Uterus (tissue), 3 donors: ENCODE measurements at regions not wholly inside any gene's neighbourhood (a gene's known extent, or its start where the extent isn't known, plus 50 kb on each side); places are given as distances from the start of the nearest gene placed in this dataset.
A peak's percentile ranks its signal among the peaks of the same experiment; 100 is the strongest.
"Not testable (repeated sequence)": the region's sequence is repeated elsewhere in the genome, so short reads cannot be mapped to it uniquely, and the experiment has no call there.

Source experiments
- DNase-seq, 2 donors: peaks; one replicate each; pipeline ENCODE4 v3.0.0-alpha.2; 2019 to 2020
- H3K27ac ChIP-seq, 2 donors: fragments of 200-600 bp; sonication (generic); 1 replicate in 1 of 2; 2 replicates in 1 of 2; pipeline ENCODE4 v1.5.1; 2016 to 2018
- H3K27me3 ChIP-seq, 2 donors: fragments of 200-600 bp; sonication (generic); one replicate each; pipeline ENCODE4 v1.5.1; 2018 to 2019; ENCODE audit warnings: control low read depth in 1 of 2
- H3K36me3 ChIP-seq, 2 donors: fragments of 200-600 bp; sonication (generic); one replicate each; pipeline ENCODE4 v1.5.1; 2019; ENCODE audit warnings: control low read depth in 1 of 2
- H3K4me1 ChIP-seq, 2 donors: fragments of 200-600 bp; sonication (generic); one replicate each; pipeline ENCODE4 v1.5.1; 2018 to 2019; ENCODE audit warnings: control low read depth in 1 of 2
- H3K4me3 ChIP-seq, 2 donors: fragments of 200-600 bp; sonication (generic); 1 replicate in 1 of 2; 2 replicates in 1 of 2; pipeline ENCODE4 v1.5.1; 2018 to 2019; ENCODE audit warnings: mild to moderate bottlenecking in 1 of 2
- H3K9me3 ChIP-seq, 2 donors: fragments of 200-600 bp; sonication (generic); one replicate each; pipeline ENCODE4 v1.5.1; 2019; ENCODE audit warnings: control low read depth in 1 of 2
- POLR2A ChIP-seq, 2 donors: fragments of 450-650 bp; IDR thresholded peaks; one replicate each; pipeline ENCODE4 v1.6.1; 2016; ENCODE audit warnings: antibody characterized with exemption in 2 of 2, mild to moderate bottlenecking in 1 of 2, moderate library complexity in 1 of 2
- intact Hi-C: fragments of 100-400 bp; cut with DNase I; formaldehyde crosslinking; loops from one replicate; pipeline ENCODE4 v1.15.1; 2023; ENCODE audit warnings: low total_unique reads
- TF ChIP-seq, protein P1 (sequence below), 4 experiments: fragments of 200-600 bp in 2 of 4; fragments of 450-650 bp in 2 of 4; sonication (generic) in 2 of 4; IDR thresholded peaks; one replicate each; pipeline ENCODE4 v1.5.1; 2016 to 2019; ENCODE audit warnings: antibody characterized with exemption in 4 of 4, mild to moderate bottlenecking in 2 of 4, moderate library complexity in 1 of 4
- donor health status: DM: yes; HTN: yes; CAD: no.

- Histone ChIP-seq H3K27ac (no peak overlapping the region), H3K4me1 (no peaks in the 10 kb centered on the region), H3K4me3 (no peak overlapping the region), H3K27me3 (no peaks in the 10 kb centered on the region), H3K36me3 (no peaks in the 10 kb centered on the region), H3K9me3 (no peaks in the 10 kb centered on the region)
- no peak for DNase-seq
- TF ChIP-seq, protein P1, sequence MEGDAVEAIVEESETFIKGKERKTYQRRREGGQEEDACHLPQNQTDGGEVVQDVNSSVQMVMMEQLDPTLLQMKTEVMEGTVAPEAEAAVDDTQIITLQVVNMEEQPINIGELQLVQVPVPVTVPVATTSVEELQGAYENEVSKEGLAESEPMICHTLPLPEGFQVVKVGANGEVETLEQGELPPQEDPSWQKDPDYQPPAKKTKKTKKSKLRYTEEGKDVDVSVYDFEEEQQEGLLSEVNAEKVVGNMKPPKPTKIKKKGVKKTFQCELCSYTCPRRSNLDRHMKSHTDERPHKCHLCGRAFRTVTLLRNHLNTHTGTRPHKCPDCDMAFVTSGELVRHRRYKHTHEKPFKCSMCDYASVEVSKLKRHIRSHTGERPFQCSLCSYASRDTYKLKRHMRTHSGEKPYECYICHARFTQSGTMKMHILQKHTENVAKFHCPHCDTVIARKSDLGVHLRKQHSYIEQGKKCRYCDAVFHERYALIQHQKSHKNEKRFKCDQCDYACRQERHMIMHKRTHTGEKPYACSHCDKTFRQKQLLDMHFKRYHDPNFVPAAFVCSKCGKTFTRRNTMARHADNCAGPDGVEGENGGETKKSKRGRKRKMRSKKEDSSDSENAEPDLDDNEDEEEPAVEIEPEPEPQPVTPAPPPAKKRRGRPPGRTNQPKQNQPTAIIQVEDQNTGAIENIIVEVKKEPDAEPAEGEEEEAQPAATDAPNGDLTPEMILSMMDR (IDR thresholded peaks at IDR 0.05): no peak
- no peak for TF ChIP-seq POLR2A (IDR thresholded peaks at IDR 0.05)
- intact Hi-C loops: no loop called here
These were observed 265.9 kb upstream of the FAM78B start for GRCh38 chr1:166432655-166433054.

- H3K36me3 ChIP-seq, intact Hi-C loops, H3K9me3 ChIP-seq, H3K27me3 ChIP-seq, H3K4me1 ChIP-seq, DNase-seq, H3K27ac ChIP-seq, H3K4me3 ChIP-seq: not testable (repeated sequence)
- TF ChIP-seq, protein P1 (IDR thresholded peaks at IDR 0.05): peak in 2 of 4 experiments; percentile 7 to 20
These were observed 266.9 kb upstream of the FAM78B start for GRCh38 chr1:166433404-166434304.

GRCh38 chr1:166457700-166458099, 290.9 kb upstream of the FAM78B start:
- Histone ChIP-seq H3K36me3 (no peaks in the 10 kb centered on the region), H3K27ac (no peak overlapping the region), H3K27me3 (no peaks in the 10 kb centered on the region), H3K4me1 (no peaks in the 10 kb centered on the region), H3K9me3 (no peaks in the 10 kb centered on the region), H3K4me3 (no peak overlapping the region)
- intact Hi-C loops: no loop called here
- TF ChIP-seq POLR2A (IDR thresholded peaks at IDR 0.05): no peak
- no peak for DNase-seq

DNA sequence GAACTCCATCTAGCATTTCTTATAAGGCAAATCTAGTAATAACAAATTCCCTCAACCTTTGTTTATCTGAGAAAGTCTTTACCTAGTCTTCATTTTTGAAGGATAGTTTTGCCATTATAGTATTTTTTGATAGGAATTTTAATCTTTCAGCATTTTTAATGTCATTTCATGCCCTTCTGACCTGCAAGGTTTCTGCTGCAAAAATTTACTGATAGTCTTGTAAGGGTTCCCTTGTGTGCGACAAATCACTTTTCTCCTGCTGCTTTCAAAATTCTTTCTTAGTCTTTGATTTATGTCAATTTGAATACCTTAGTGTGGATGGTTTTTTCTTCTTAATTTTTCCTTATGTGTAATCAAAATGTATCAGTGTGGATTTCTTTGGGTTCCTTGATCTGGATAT, 297.5 kb upstream of the FAM78B start:
- Histone ChIP-seq H3K36me3 (no peaks in the 10 kb centered on the region), H3K27me3 (no peaks in the 10 kb centered on the region), H3K9me3 (no peaks in the 10 kb centered on the region), H3K27ac (no peak overlapping the region), H3K4me3 (no peak overlapping the region), H3K4me1 (no peaks in the 10 kb centered on the region)
- TF ChIP-seq, protein P1 (IDR thresholded peaks at IDR 0.05): no peak
- TF ChIP-seq POLR2A (IDR thresholded peaks at IDR 0.05): no peak
- DNase-seq: no peak
- intact Hi-C loops: no loop called here

GRCh38 chr1:166470014-166470413, 303.2 kb upstream of the FAM78B start:
- no peaks in the 10 kb centered on the region for H3K9me3 ChIP-seq
- H3K4me3 ChIP-seq: no peak overlapping the region
- TF ChIP-seq, protein P1 (IDR thresholded peaks at IDR 0.05): no peak
- TF ChIP-seq POLR2A (IDR thresholded peaks at IDR 0.05): no peak
- no peaks in the 10 kb centered on the region for H3K27me3 ChIP-seq
- intact Hi-C loops: no loop called here
- no peak overlapping the region for H3K27ac ChIP-seq
- H3K4me1 ChIP-seq: no peaks in the 10 kb centered on the region
- H3K36me3 ChIP-seq: no peaks in the 10 kb centered on the region
- DNase-seq: no peak
